A549 (cell line): ENCODE measurements at regions not wholly inside any gene's neighbourhood (a gene's known extent, or its start where the extent isn't known, plus 50 kb on each side); places are given as distances from the start of the nearest gene placed in this dataset.

Experiments used
- CTCF ChIP-seq: fragments of >200 bp; sonication (Bioruptor Twin); formaldehyde crosslinking; IDR thresholded peaks from 3 replicates; pipeline ENCODE4 v1.5.1; 2016
- EP300 ChIP-seq, 2 experiments: fragments of >200 bp; sonication (Bioruptor Twin); formaldehyde crosslinking; IDR thresholded peaks; 2 replicates in 1 of 2; 3 replicates in 1 of 2; pipeline ENCODE4 v1.6.1; 2016 to 2017
- HOXA7 ChIP-seq: fragments of 250-450 bp; sonication (Bioruptor Pico); IDR thresholded peaks from 2 replicates; pipeline ENCODE4 v1.5.0; 2020; ENCODE audit warnings: mild to moderate bottlenecking, moderate library complexity
- MAFK ChIP-seq: fragments of 450-650 bp; IDR thresholded peaks from 2 replicates; pipeline ENCODE4 v1.6.1; 2014; ENCODE audit not compliant: partially characterized antibody
- MYC ChIP-seq: IDR thresholded peaks from 2 replicates; pipeline ENCODE4 v1.6.1; 2012; ENCODE audit warnings: mild to moderate bottlenecking, inconsistent platforms, low read length, improper control_type of control experiment, borderline replicate concordance
- NPAS2 ChIP-seq: fragments of 250-450 bp; sonication (Bioruptor Pico); IDR thresholded peaks from 2 replicates; pipeline ENCODE4 v1.8.0; 2022; ENCODE audit warnings: mild to moderate bottlenecking, moderate library complexity, borderline replicate concordance
- NR3C1 ChIP-seq: fragments of >200 bp; sonication (Bioruptor Twin); formaldehyde crosslinking; IDR thresholded peaks from 3 replicates; pipeline ENCODE4 v1.6.1; 2017
- RAD21 ChIP-seq, 2 experiments: fragments of >200 bp in 1 of 2; sonication (Bioruptor Twin) in 1 of 2; formaldehyde crosslinking in 1 of 2; IDR thresholded peaks in 1 of 2; conservative IDR thresholded peaks in 1 of 2; 2 replicates in 1 of 2; 3 replicates in 1 of 2; pipeline ENCODE4 v1.6.1; 2012 to 2018; ENCODE audit warnings: inconsistent platforms in 1 of 2
- RFX5 ChIP-seq: fragments of 450-650 bp; IDR thresholded peaks from 2 replicates; pipeline ENCODE4 v1.7.1; 2014; ENCODE audit warnings: antibody characterized with exemption, mild to moderate bottlenecking, moderate library complexity
- RNF2 ChIP-seq: fragments of 200-600 bp; sonication (generic); IDR thresholded peaks from 2 replicates; pipeline ENCODE4 v1.6.1; 2016; ENCODE audit warnings: low read depth, mild to moderate bottlenecking, antibody characterized with exemption, moderate library complexity, borderline replicate concordance
- USF2 ChIP-seq: fragments of 450-650 bp; IDR thresholded peaks from 2 replicates; pipeline ENCODE4 v1.6.1; 2014; ENCODE audit warnings: antibody characterized with exemption
- ZSCAN20 ChIP-seq: fragments of 250-450 bp; sonication (Bioruptor Pico); IDR thresholded peaks from 2 replicates; pipeline ENCODE4 v1.8.0; 2022; ENCODE audit warnings: mild to moderate bottlenecking, moderate library complexity
- TF ChIP-seq, protein P1 (sequence below): fragments of 200-600 bp; sonication (generic); IDR thresholded peaks from 2 replicates; pipeline ENCODE4 v1.6.1; 2016; ENCODE audit warnings: antibody characterized with exemption, mild to moderate bottlenecking, moderate library complexity

DNA sequence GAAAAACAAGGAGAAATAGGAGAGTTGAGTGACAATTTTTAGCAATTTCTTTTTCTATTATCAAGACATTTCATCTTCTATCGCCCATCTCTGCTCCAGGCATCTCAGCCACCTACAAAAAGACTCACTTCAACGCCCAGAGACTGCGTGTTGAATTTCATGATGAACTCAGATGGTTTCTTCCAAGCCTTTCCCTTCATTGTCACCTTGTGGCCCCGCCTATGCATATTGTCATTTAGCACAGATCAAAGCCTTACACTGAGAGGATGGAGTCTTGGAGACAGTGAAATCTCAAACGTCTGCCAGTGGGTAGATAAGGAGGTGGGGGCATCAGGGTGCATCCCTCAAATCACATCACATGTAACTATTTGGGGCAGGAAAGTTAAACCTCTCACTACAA lies 319.4 kb downstream of the SIPA1L2 start:
- no peak for TF ChIP-seq CTCF
- TF ChIP-seq MYC, result no peak
- TF ChIP-seq EP300 (IDR thresholded peaks at IDR 0.05), result no peak
- TF ChIP-seq NR3C1, result no peak
- no peak for TF ChIP-seq USF2
- no peak for TF ChIP-seq MAFK
- no peak for TF ChIP-seq HOXA7
- TF ChIP-seq, protein P1, sequence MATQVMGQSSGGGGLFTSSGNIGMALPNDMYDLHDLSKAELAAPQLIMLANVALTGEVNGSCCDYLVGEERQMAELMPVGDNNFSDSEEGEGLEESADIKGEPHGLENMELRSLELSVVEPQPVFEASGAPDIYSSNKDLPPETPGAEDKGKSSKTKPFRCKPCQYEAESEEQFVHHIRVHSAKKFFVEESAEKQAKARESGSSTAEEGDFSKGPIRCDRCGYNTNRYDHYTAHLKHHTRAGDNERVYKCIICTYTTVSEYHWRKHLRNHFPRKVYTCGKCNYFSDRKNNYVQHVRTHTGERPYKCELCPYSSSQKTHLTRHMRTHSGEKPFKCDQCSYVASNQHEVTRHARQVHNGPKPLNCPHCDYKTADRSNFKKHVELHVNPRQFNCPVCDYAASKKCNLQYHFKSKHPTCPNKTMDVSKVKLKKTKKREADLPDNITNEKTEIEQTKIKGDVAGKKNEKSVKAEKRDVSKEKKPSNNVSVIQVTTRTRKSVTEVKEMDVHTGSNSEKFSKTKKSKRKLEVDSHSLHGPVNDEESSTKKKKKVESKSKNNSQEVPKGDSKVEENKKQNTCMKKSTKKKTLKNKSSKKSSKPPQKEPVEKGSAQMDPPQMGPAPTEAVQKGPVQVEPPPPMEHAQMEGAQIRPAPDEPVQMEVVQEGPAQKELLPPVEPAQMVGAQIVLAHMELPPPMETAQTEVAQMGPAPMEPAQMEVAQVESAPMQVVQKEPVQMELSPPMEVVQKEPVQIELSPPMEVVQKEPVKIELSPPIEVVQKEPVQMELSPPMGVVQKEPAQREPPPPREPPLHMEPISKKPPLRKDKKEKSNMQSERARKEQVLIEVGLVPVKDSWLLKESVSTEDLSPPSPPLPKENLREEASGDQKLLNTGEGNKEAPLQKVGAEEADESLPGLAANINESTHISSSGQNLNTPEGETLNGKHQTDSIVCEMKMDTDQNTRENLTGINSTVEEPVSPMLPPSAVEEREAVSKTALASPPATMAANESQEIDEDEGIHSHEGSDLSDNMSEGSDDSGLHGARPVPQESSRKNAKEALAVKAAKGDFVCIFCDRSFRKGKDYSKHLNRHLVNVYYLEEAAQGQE, result no peak
- no peak for TF ChIP-seq ZSCAN20 (CRISPR knock-in tag)
- no peak for TF ChIP-seq RFX5
- no peak for TF ChIP-seq RAD21 (conservative IDR thresholded peaks at IDR 0.05 in 1 of 2, IDR thresholded peaks at IDR 0.05 in 1 of 2)
- no peak for TF ChIP-seq RNF2
- no peak for TF ChIP-seq NPAS2
